NCI-H146 (cell line): ENCODE measurements at regions not wholly inside any gene's neighbourhood (a gene's known extent, or its start where the extent isn't known, plus 50 kb on each side); places are given as distances from the start of the nearest gene placed in this dataset.

Experiments used
- DNase-seq: peaks from one replicate; lab custom pipeline; 2025; lab: John Stamatoyannopoulos, UW

DNA sequence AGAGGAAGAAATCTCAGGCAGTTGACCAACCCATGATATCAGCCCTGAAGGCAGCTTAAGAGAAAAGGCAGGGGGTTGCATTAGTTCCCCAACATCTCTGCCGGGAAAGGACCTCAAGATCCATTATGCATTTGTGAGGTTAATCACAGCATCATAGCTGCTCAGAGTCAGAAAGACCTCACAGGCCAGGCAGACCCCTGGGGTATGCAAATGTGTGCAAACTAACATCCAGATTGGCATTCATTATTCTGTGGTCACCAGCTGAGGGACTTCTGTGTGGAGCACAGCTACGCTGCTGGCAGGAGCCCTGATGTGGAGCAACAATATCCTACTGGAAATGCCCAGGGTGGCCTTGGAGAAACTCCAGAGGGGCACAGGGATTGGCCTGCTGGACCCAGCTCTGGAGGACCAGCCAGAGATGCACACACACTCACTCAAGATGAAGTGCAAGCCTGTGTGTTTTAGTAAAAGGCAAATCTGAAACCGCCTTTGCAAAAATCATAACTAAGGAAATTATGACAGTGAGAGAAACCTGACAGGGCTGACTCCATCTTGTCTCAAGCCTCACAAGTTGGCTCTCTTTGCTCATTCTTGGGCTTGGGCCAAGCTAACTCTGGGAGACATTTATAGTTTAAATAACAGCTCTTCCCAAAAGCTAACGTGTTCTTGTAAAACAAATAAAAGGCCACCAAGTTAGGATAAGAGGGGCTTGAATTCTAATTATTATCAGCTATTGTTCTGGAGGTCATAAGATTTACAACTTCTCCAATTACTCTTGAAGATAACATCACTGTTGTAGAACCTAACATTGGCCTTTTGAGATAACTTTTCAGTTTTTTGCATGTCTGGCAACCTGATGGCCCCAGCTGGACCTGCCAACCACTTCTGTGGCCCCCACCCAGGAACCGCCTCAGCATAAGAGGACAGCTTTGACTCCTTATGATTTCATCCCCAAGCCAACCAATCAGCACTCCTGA lies 257.1 kb downstream of the UACA start:
- peak; percentile 10 for DNase-seq

DNA sequence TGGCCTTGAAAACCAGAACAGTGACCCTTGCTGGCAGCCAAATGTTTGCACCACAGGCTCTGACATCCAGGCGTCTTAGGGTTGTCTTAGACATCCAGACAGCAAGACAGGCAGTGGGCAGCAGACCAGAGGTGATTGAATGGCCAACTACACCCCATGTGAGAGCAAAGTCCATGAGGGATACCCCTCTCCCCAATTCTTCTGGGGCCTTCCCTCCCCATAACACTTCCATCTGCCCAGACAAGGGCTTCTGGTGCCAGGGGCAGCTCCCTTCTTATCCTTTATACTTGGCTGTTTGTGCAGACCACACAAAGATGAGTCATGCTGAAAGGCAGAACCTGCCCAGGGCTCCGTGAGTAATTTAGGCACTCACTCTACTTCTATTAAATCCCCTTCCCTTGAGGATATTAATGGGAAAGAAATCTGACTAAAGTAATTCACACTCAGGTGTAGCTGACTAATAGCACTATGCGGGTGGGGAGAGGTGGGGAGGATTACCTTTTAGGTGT lies 257.9 kb downstream of the UACA start:
- no peak for DNase-seq

DNA sequence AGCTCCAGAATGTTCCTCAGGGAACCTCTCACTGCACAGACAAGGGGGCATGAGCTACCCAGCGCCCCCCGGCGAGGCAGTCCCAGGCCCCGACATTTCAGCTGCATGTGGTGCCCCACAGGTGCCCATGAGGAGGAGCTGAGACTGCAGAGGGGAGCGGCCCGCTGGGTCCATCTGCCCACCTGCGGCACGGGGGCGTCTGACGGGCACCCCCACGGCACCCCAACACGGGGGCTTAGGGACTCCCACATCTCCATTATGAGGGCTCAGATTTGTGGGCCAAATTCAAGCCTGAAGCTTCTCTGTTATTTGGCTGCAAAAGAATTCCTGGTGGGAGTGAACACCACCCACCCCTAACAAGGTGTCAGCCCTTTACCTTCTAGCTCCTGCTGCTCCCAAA lies 258.4 kb downstream of the UACA start:
- no peak for DNase-seq

DNA sequence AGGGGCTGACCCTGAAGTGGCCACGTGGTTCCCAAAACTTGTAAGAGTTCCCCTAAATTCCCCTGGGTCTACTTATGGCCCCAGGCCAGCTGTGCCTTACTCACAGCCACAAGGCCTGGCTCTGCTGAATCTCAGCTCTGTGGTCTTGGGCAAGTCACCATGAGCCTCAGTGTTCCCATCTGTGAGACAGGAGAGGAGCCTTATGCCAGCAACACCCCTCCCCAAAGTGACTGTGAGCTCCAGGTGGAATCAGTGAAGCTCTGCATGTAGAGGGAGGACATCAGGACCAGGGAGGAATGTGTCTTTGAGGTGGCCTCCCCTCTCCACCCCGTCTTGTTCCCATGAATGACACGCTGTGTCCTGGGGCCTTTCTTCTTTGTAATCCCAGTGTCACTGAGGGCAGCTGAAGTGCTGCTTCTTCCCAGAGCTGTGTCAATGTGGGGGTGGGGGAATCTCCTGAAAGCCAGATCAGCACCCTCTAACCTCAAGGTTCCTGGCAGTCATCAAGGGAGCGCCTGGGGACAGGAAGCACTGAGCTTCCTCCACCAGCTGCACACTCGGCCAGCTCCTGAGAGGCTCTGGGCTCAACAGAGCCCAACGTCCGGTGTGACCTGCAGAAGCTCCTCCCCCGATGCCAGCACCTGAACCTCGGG lies 258.9 kb downstream of the UACA start:
- DNase-seq, result no peak

DNA sequence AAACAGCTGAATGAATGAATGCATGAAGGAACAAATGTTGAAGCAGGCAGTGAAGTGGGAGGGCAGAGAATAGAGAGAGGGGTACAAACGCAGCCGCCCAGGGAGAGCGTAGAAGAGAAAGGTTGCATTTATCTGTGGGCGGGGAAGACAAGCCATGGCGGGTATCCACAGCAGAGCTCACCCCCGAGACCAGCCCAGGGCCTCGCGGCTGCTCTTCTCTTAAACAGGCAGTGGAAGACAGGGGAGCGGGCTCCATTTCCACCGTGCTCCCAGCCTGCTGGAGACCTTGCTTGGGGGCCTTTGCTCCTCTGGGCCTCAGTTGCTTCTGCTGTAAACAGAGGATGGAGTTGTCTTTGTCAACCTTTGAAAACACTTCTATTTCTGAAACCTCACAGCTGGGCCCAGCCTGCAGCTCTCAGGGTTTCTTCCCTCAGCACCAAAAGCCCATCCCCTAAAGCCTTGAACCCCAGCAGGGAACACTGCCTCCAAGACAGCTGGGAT lies 259.5 kb downstream of the UACA start:
- no peak for DNase-seq

DNA sequence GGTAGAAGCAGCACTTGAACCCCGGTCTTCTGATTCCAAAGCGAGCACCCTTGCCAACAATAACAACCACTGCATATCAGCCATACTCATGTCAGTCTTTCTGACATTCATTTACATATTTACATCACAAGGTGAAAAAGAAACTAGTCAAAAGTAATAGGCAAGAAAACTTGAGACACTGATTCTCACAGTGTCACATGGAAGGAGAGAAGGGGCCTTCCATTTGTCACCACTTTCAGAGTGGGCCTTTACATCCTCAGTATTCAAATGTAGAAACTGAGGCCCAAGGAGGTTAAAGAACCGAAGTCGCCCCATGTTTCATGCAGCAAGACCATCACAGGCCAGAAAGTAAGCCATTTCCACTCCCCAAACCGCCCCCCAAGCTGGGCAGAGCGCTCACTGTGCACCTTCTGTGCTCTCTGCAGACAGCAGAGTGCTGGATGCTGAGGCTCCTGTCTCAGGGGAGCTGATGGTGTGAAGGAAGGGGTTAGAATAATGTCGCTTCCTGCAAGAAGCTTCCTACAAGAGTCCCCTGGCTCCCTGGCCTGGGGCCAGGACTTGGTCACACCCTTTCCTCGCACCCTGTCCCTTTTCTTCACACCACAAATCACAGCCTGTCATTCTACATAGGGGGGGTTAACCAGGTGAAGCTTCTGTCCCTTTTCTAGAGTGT lies 260.1 kb downstream of the UACA start:
- DNase-seq, result no peak

DNA sequence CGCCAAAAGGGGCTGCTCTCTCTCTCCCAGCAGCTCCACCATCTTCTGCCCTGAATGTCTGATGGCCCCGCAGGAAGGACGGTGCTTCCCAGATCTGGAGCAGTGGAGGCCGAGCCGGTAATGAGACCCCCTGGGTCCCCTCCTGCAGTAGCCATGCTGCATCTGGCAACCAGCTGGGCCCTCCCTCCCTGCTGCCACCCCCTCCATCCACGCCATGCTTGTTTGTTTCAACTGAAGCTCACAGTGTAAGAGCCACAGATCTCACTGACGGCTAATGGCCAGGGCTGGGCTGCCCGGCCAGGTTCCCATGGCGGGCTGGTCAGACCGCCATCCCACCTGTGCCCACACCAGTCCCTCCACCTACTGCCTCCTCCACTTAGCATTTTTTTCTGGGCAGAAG lies 260.8 kb downstream of the UACA start:
- no peak for DNase-seq

DNA sequence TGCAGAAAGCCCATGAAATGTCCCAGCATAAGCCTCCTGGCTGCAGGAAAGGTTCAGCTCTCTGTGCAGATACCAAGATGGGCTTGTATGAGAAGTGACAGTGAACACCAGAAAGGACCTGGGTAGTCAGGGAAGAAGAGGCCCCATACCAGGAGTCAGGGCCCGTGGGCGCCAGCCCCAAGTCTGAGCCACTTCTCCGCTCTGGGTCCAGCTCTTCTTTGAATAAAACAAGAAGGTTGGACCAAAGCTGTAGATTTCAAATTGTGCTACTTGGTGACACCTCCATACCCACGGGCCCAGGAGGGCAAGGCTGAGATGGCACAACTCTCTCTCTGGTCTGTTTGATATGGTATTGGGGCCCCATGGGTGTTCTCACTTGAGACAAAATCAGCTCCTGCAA lies 261.5 kb downstream of the UACA start:
- no peak for DNase-seq

DNA sequence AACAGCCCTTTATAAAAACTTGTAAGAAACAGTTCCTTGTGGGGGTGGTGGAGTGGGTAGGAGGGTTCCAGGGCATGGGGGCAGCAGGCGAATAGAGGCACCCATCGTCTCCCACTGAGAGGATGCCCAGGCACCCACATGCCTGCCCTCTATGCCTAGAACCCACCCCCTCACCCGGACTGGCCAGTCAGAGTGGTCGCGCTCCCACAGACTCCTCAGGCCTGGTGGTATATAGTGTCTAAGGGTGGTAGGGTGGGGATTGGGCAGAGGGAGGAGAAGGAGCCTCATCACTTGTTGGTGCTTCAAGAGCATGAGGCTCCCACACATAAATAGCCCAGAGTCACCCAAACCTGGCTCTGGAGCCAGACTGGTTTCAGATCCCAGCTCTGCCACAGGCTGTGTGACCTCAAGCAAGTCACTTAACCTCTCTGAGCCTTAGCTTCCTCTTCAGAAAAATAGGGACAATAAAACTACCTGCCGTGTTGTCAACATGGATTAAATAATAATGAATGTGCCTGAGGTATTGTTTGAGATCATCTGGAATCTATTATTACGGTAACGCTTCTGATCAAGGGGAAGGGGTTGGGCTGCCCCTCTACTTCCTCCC lies 262.1 kb downstream of the UACA start:
- no peak for DNase-seq

DNA sequence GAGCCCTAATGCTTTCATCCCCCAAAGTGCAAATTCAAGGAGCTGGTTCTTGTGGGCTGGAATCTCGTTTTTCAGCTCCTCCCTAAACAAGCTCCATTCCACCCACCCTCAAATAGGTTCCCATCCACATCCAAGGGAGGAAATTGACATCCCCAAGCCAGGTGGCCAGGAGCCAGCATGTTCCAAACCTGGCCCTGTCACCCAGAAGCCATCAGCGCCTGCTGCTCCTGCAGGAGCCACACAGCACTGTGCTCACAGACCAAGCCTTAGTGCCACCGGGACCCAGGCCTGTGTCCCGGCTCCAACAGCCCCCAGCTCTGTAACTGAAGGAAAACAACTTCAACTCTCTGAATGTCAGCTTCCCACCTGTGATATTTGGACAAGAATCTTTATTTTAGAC lies 263.6 kb downstream of the UACA start:
- no peak for DNase-seq

DNA sequence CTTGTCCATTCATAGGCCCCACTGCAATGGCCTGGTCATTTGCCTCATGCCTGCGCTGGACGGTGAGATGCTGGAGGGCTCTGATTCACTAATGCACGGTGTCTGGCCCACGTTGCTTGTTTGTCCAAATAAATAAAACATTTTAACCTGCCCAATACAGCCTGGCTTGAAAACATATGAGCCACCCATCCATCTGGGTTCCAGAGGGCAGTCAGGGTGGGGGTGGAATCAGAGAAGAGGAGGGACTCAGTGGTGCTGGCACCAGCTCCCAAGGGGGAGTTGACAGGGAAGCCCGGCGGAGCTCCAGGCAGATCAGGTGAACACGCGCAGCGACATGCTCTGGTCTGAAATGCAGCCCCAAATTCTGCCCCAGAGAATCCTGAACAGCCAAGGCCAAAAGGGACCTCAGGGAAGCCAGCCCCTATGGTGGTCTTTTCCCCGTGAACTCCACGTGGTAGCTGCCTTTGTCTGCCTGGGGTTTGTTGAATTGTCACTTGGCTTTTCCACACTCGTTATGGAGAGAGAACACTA lies 265.2 kb downstream of the UACA start:
- no peak for DNase-seq

DNA sequence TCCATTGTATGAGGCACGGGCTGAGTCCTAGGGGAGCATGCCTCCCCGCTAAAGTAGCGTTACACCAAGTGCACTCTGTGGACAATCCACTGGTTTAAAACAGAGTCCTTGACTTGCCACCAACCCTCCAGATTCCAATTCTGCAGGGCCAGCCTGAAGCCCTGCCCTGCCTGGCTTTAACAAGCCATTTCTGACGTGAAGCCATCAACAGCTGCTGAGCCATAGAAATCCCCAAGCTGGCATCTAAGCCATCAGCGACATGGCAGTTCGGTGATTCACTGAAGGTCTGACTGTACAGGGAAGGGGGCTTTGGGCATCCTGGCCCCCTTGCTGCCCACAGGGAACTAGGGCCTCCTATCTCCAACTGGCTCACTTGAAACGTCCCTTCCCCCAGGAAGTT lies 265.7 kb downstream of the UACA start:
- DNase-seq, result no peak

DNA sequence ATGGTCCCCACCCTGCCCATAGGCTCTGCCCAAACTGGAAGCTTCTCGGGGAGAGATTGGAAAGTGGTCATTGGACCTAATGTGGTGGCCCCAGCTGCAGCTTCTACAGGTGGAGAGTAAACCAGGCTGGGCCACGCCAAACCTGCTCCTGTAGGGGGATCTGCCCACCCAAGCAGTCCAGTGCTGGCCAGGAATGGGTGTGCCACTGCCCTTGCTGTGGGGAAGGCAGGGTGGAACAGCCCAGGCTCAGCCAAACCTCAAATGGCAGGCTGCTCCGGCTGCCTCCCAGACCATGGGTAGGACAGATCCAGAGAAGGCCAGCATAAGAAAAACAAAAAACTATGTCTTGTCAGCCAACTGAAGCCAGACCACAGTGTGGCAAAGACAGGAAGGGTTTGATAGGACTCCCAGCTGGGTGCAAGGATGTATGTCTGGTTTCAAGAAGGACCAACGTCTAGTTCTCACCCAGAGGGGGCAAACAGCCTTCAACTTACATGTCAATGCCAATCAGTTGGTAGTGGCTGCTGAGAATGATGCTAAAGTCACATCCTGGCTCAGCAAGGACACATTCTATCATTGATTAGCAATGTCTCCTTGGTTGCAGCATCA lies 267.3 kb downstream of the UACA start:
- DNase-seq, result no peak

DNA sequence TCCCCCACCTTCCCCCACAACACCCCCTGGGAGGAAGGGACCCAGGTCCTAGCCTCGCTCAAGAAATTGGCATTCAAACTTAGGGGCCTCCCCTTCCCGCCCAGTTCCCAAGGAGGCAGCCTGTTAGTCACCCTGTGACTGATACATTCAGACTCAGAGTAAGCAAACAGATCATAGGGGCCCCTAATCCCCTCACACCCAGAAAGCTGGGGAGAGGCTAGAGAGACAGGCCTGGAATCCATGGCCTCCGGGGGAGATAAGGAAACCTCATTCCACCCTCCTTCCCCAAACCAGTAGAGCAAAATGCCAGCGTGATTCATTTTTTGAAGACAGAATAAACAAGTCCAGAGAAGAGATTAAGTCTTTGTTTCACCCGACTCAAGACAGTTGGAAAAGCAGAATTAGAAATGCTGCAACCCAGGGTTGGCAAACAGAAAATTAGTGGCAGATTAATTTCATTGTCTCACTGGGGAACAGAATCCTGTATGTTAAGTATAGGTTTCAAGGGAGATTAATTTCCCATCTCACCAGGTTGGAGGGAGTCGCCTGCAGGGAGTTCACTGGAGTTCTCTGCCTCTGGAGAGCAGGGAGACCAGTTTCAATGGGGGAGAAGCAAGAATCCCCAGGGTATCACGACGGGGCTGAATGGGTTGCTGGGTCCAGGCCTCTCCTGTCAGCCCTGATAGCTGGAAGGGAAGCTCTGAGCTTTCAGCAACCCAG lies 268.3 kb downstream of the UACA start:
- DNase-seq, result peak; percentile 32

DNA sequence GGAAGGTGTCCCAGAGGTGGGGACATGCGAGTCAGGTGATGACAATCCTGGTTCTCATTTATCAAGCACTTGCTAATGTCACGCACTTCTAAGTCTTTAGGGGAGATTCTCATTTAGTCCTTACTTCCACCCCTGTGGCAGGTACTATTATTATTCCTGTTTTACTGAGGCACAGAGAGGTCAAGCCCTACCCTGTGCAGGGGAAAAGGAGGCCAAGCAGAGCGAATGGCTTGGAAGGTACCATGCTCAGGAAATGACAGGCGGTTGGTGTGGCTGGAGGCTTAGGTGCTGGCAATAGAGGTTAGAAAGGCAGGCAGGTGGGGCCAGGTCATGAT lies 268.9 kb downstream of the UACA start:
- no peak for DNase-seq

DNA sequence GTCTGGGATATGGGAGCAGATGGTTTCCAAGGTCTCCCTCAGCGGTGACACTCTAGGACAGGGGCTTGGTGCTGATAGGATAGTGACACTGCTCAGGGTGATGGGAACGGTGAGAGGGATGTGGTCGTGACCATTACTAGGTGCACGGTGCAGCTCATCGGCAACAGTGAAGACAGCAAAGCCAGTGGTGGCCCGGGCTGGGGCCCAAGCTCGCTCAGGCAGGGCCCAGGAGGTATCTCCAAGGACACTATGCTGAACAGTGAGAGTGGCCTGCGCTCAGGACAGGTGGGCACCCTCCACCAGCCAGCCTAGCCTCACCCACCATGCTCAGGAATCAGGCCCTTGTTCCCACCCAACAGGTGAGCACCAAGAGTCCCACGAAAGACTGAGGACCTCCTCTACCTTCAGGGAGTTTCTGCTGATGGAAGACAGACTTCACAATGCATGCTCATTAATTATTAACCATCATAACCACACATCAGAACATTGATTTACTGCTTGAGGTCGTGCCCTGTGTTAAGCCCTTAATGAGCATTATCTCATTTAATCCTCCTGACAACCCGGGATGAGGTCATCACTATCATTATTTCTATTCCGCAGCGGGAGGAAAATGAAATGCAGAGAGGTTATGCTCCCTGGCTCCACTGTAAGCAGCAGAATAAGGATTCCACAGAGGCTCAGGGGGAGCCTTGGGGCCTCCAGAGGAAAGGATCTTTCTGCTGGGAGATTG lies 269.4 kb downstream of the UACA start:
- DNase-seq, result no peak

DNA sequence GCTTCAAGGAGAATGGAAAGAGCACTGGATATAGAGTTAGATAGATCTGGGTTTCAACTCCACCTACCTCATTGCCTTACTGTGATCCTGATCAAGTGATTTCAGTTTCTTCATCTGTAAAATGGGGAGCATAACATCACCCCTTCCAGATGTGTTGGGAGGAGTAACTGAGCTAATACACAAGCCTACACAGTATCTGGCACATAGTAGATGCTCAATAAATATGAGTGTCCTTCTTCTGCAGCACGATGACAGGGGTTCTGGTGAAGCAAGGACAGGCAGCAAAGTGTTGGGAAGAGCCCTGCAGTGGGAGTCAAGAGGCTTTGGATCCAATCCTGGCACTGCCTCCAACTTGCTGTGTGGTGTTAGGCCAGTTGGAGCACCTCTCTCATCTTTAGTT lies 270.0 kb downstream of the UACA start:
- DNase-seq, result no peak

DNA sequence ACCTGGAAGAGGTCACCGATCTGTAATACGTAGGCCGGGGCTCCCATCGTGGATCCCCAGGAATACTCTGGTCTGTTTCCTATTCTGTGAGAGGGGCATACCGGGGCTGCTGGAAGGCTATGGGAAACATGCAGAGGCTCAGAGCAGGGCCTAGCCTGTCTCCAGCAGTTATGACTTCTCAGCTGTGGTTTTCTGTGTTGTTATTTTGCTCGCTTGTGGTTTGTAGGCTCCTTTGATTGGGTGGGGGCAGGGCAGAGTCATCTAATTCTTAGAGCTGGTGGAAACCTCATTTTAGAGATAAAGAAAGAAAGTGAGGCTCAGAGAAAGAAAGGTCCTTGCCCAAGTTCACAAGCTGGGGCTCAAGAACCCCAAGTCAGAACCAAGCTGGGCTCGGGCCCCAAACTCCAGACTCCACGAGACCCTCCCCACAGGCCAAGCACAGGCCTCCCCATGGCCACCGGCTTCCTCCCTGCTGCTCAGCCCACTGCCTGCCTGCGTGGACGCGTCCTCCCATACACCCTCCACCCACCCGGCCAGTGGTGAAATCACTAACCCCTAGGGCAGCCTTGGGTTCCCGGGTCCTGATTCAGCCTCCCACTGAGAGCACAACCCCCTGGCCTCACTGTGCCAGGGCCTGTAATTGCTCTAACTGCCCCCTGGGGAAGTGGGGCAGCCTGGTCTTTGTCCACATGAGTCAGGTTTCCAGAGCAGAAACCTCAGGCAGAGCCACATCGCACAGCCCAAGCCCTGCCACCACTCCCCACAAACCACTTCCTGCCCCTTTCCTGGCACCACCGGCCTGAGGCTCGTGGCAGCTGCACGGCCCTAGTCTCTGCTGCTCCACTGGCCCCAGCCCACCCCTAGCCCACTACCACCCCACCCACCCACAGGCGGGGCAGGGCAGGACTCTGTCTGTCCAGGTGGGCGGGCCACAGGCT lies 270.8 kb downstream of the UACA start:
- no peak for DNase-seq

DNA sequence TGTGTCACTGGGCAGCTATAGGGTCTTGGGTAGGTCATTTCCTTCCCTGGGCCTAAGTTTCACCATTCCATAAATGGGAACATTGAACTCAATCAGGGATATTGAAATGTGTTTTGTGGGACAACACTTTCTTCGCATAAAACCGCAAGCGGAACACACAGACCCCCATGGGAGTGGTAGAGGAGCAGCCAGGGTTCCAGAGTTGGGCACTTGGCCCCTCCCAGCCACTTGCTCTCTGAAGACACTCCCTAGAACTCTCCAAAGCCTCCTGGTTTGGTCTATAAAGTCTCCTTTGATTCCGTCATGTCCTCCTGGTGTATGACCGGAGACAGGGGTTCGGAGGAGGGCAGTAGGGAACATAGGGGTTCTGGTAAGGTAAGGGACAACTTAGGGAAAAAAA lies 271.7 kb downstream of the UACA start:
- no peak for DNase-seq
